Nephron (organoid): ENCODE measurements at regions not wholly inside any gene's neighbourhood (a gene's known extent, or its start where the extent isn't known, plus 50 kb on each side); places are given as distances from the start of the nearest gene placed in this dataset.

ENCODE experiments used
- H3K27ac Mint-ChIP-seq, 3 experiments: 2 replicates each; pipeline ENCODE4 v1.8.0; 2020; ENCODE audit warnings: mixed read lengths in 3 of 3, mild to moderate bottlenecking in 2 of 3, moderate library complexity in 1 of 3
- H3K27me3 Mint-ChIP-seq: 2 replicates; pipeline ENCODE4 v1.8.0; 2021; ENCODE audit warnings: low read depth, mild to moderate bottlenecking, moderate library complexity, mixed read lengths
- H3K36me3 Mint-ChIP-seq: 2 replicates; pipeline ENCODE4 v1.8.0; 2020; ENCODE audit warnings: low read depth, mixed read lengths
- H3K4me1 Mint-ChIP-seq: 2 replicates; pipeline ENCODE4 v1.8.0; 2020; ENCODE audit warnings: mixed read lengths
- H3K4me3 Mint-ChIP-seq, 3 experiments: 2 replicates each; pipeline ENCODE4 v1.8.0; 2020; ENCODE audit warnings: mild to moderate bottlenecking in 3 of 3, mixed read lengths in 3 of 3, moderate library complexity in 2 of 3
- H3K9me3 Mint-ChIP-seq: 2 replicates; pipeline ENCODE4 v1.8.0; 2020; ENCODE audit warnings: mixed read lengths
- CTCF ChIP-seq, 3 experiments: fragments of 200-600 bp; sonication (generic); IDR thresholded peaks; one replicate each; pipeline ENCODE4 v1.5.0; 2021; ENCODE audit warnings: antibody characterized with exemption in 3 of 3; ENCODE audit not compliant: unreplicated experiment in 3 of 3

- Mint-ChIP-seq H3K27me3 (no peaks in the 10 kb centered on the region), H3K9me3 (no peaks in the 10 kb centered on the region), H3K4me1 (no peaks in the 10 kb centered on the region), H3K27ac (no peak overlapping the region), H3K4me3 (no peak overlapping the region), H3K36me3 (no peaks in the 10 kb centered on the region)
- TF ChIP-seq CTCF (IDR thresholded peaks at IDR 0.05; ENCODE audit: unreplicated experiment in 3 of 3) = no peak
These were observed 50.2 kb upstream of the LHX8 start for GRCh38 chr1:75083848-75084514.
